B cell (primary cell): ENCODE measurements at regions not wholly inside any gene's neighbourhood (a gene's known extent, or its start where the extent isn't known, plus 50 kb on each side); places are given as distances from the start of the nearest gene placed in this dataset.

Experiments used
- ATAC-seq: fragments of 200-7000 bp; cut with Tn5 transposase; one replicate; pipeline ENCODE4 v1.10.0; 2021; ENCODE audit warnings: low read depth, mild to moderate bottlenecking, moderate number of reproducible peaks, moderate library complexity
- CTCF ChIA-PET: fragments of 350-600 bp; sonication (Branson Sonifier 250); formaldehyde crosslinking; loops from one replicate; lab custom pipeline; 2021; ENCODE audit warnings: antibody characterized with exemption, inconsistent platforms; lab: Charles Lee
- POLR2A ChIA-PET: fragments of 350-600 bp; sonication (Branson Sonifier 250); formaldehyde crosslinking; loops from one replicate; lab custom pipeline; 2021; ENCODE audit warnings: antibody characterized with exemption; lab: Charles Lee
- DNase-seq: peaks from one replicate; pipeline ENCODE4 v3.0.0; 2013
- H2AFZ ChIP-seq: 2 replicates; pipeline ENCODE4 v1.6.1; 2012; ENCODE audit warnings: mild to moderate bottlenecking, low read depth, low read length; ENCODE audit not compliant: insufficient read depth, poor library complexity, severe bottlenecking
- H3K27ac ChIP-seq, 2 donors: 1 replicate in 1 of 2; 2 replicates in 1 of 2; pipeline ENCODE4 v1.5.1; 2012 to 2013; ENCODE audit warnings: low read length in 2 of 2, mild to moderate bottlenecking in 2 of 2, moderate library complexity in 1 of 2
- H3K27me3 ChIP-seq, 4 experiments: fragments of 200-600 bp in 1 of 4; sonication (generic) in 1 of 4; replicated peaks in 1 of 4; 1 replicate in 2 of 4; 2 replicates in 2 of 4; pipeline versions ENCODE4 v1.6.1 to v1.7.0; 2013 to 2016; ENCODE audit warnings: low read length in 3 of 4, mild to moderate bottlenecking in 2 of 4, mixed read lengths in 1 of 4, moderate library complexity in 1 of 4; ENCODE audit not compliant: insufficient read depth in 4 of 4, control insufficient read depth in 3 of 4; ENCODE audit errors: control extremely low read depth in 1 of 4
- H3K36me3 ChIP-seq, 2 experiments: replicated peaks in 1 of 2; 1 replicate in 1 of 2; 2 replicates in 1 of 2; pipeline versions ENCODE4 v1.6.1 to v1.7.1; 2013; ENCODE audit warnings: low read length in 1 of 2; ENCODE audit not compliant: insufficient read depth in 2 of 2, control insufficient read depth in 1 of 2; ENCODE audit errors: control extremely low read depth in 1 of 2, extremely low read depth in 1 of 2
- H3K4me1 ChIP-seq, 2 donors: fragments of 200-600 bp in 1 of 2; sonication (generic) in 1 of 2; 1 replicate in 1 of 2; 2 replicates in 1 of 2; pipeline versions ENCODE4 v1.5.1 to v1.6.1; 2013 to 2017; ENCODE audit warnings: low read length in 2 of 2; ENCODE audit not compliant: control insufficient read depth in 2 of 2, insufficient read depth in 2 of 2
- H3K4me2 ChIP-seq: replicated peaks from 2 replicates; pipeline ENCODE3; 2012; ENCODE audit warnings: mild to moderate bottlenecking, low read depth, low read length; ENCODE audit not compliant: poor library complexity, severe bottlenecking
- H3K4me3 ChIP-seq, 5 experiments: fragments of 200-600 bp in 1 of 5; sonication (generic) in 1 of 5; 1 replicate in 3 of 5; 2 replicates in 2 of 5; pipeline versions ENCODE4 v1.5.1 to v1.7.0; 2011 to 2016; ENCODE audit warnings: low read length in 4 of 5, mild to moderate bottlenecking in 4 of 5, low read depth in 2 of 5, control low read depth in 1 of 5, moderate library complexity in 1 of 5; ENCODE audit not compliant: insufficient read depth in 1 of 5; ENCODE audit errors: control extremely low read depth in 1 of 5, extremely low read depth in 1 of 5
- H3K79me2 ChIP-seq: fragments of 200-600 bp; sonication (generic); one replicate; pipeline ENCODE4 v1.6.0; 2016; ENCODE audit warnings: low read length; ENCODE audit not compliant: control insufficient read depth, insufficient read depth
- H3K9ac ChIP-seq: fragments of 200-600 bp; sonication (generic); 2 replicates; pipeline ENCODE4 v1.6.1; 2017; ENCODE audit warnings: mild to moderate bottlenecking, low read length, moderate library complexity
- H3K9me3 ChIP-seq, 3 donors: one replicate each; pipeline versions ENCODE4 v1.6.1 to v1.7.1; 2013; ENCODE audit warnings: low read length in 2 of 3; ENCODE audit not compliant: control insufficient read depth in 2 of 3, insufficient read depth in 1 of 3; ENCODE audit errors: control extremely low read depth in 1 of 3
- H4K20me1 ChIP-seq: 2 replicates; pipeline ENCODE4 v1.6.0; 2012; ENCODE audit warnings: mild to moderate bottlenecking, low read length; ENCODE audit not compliant: insufficient read depth, control insufficient read depth, poor library complexity, severe bottlenecking
- H3K27ac Mint-ChIP-seq: one replicate; pipeline ENCODE4 v1.8.0; 2021; ENCODE audit warnings: mixed read lengths
- H3K27me3 Mint-ChIP-seq: one replicate; pipeline ENCODE4 v1.8.0; 2021; ENCODE audit warnings: mixed read lengths
- H3K4me1 Mint-ChIP-seq: one replicate; pipeline ENCODE4 v1.8.0; 2021; ENCODE audit warnings: mixed read lengths
- H3K4me3 Mint-ChIP-seq: one replicate; pipeline ENCODE4 v1.8.0; 2021; ENCODE audit warnings: mixed read lengths
- H3K9me3 Mint-ChIP-seq: one replicate; pipeline ENCODE4 v1.8.0; 2022; ENCODE audit warnings: mixed read lengths; ENCODE audit not compliant: insufficient read depth
- CTCF ChIP-seq: fragments of 200-600 bp; IDR thresholded peaks from one replicate; pipeline ENCODE4 v1.8.0; 2022; ENCODE audit warnings: antibody characterized with exemption, mild to moderate bottlenecking
- EZH2 ChIP-seq: IDR thresholded peaks from 2 replicates; pipeline ENCODE4 v1.6.1; 2012; ENCODE audit warnings: borderline replicate concordance, low read depth, mild to moderate bottlenecking, moderate library complexity, low read length; ENCODE audit not compliant: insufficient read depth, poor library complexity, severe bottlenecking
- WGBS: methylation state at CpG from one replicate; pipeline ENCODE4 v1.1.5; 2013; ENCODE audit warnings: missing lambda C conversion rate; ENCODE audit not compliant: insufficient coverage; 5-methylcytosine and 5-hydroxymethylcytosine counted together
- intact Hi-C: fragments of 100-400 bp; cut with micrococcal nuclease; formaldehyde crosslinking; loops from one replicate; pipeline ENCODE4 v1.10.0; 2022

GRCh38 chr14:66032800-66033199 is 453.4 kb upstream of the CCDC196 start:
- Histone ChIP-seq H3K36me3 (no peaks in the 10 kb centered on the region), H3K9me3 (peaks cover 0 to 9% (median 0%) of the 10 kb centered on the region in 3 donors), H2AFZ (no peak overlapping the region), H3K9ac (no peak overlapping the region), H3K79me2 (no peaks in the 10 kb centered on the region), H3K4me1 (no peaks in the 10 kb centered on the region), H3K4me2 (no peak overlapping the region), H3K4me3 (no peak overlapping the region), H3K27ac (no peak overlapping the region), H3K27me3 (peaks cover 0 to 5% (median 0%) of the 10 kb centered on the region in 4 experiments), H4K20me1 (no peaks in the 10 kb centered on the region)
- WGBS = 100% methylated on average over 4 of the region's 5 CpGs
- Mint-ChIP-seq H3K4me1 (peaks cover 2% of the 10 kb centered on the region), H3K27me3 (peaks cover 16% of the 10 kb centered on the region), H3K4me3 (no peak overlapping the region), H3K27ac (no peak overlapping the region), H3K9me3 (no peaks in the 10 kb centered on the region)
- DNase-seq (no peak), ATAC-seq (no peak)
- intact Hi-C loops = no loop called here
- CTCF ChIA-PET = no interaction called here
- POLR2A ChIA-PET = no interaction called here
- TF ChIP-seq EZH2 (no peak), CTCF (no peak)

GRCh38 chr14:66036547-66036946 is 449.6 kb upstream of the CCDC196 start:
- H3K27me3 ChIP-seq = peaks cover 0 to 5% (median 0%) of the 10 kb centered on the region in 4 experiments
- peaks cover 0 to 9% (median 0%) of the 10 kb centered on the region in 3 donors for H3K9me3 ChIP-seq
- no peak overlapping the region for H2AFZ ChIP-seq
- CTCF ChIA-PET = no interaction called here
- H4K20me1 ChIP-seq = no peaks in the 10 kb centered on the region
- H3K9ac ChIP-seq = no peak overlapping the region
- H3K27ac Mint-ChIP-seq = no peak overlapping the region
- POLR2A ChIA-PET = no interaction called here
- peaks cover 2% of the 10 kb centered on the region for H3K4me1 Mint-ChIP-seq
- no peaks in the 10 kb centered on the region for H3K79me2 ChIP-seq
- H3K36me3 ChIP-seq = no peaks in the 10 kb centered on the region
- H3K27me3 Mint-ChIP-seq = peaks cover 27% of the 10 kb centered on the region
- no peak overlapping the region for H3K4me3 Mint-ChIP-seq
- no peaks in the 10 kb centered on the region for H3K9me3 Mint-ChIP-seq
- H3K27ac ChIP-seq = no peak overlapping the region
- ATAC-seq (no peak), DNase-seq (no peak)
- no peak overlapping the region for H3K4me2 ChIP-seq
- TF ChIP-seq EZH2 (no peak), CTCF (no peak)
- no CpG with 5 or more reads among the region's 2 CpGs for WGBS
- H3K4me1 ChIP-seq = no peaks in the 10 kb centered on the region
- H3K4me3 ChIP-seq = no peak overlapping the region
- intact Hi-C loops = no loop called here
